Tibial nerve (tissue), 3 donors: ENCODE measurements at regions not wholly inside any gene's neighbourhood (a gene's known extent, or its start where the extent isn't known, plus 50 kb on each side); places are given as distances from the start of the nearest gene placed in this dataset.

ENCODE experiments used
- POLR2A ChIP-seq, 2 donors: fragments of 450-650 bp; IDR thresholded peaks; one replicate each; pipeline ENCODE4 v1.6.1; 2017; ENCODE audit warnings: antibody characterized with exemption in 2 of 2, mild to moderate bottlenecking in 2 of 2, moderate library complexity in 2 of 2
- TF ChIP-seq, protein P1 (sequence below), 5 experiments: fragments of 200-600 bp in 3 of 5; fragments of 450-650 bp in 2 of 5; sonication (generic) in 3 of 5; IDR thresholded peaks; one replicate each; pipeline ENCODE4 v1.5.1; 2016 to 2019; ENCODE audit warnings: antibody characterized with exemption in 5 of 5, mild to moderate bottlenecking in 3 of 5, moderate library complexity in 2 of 5

DNA sequence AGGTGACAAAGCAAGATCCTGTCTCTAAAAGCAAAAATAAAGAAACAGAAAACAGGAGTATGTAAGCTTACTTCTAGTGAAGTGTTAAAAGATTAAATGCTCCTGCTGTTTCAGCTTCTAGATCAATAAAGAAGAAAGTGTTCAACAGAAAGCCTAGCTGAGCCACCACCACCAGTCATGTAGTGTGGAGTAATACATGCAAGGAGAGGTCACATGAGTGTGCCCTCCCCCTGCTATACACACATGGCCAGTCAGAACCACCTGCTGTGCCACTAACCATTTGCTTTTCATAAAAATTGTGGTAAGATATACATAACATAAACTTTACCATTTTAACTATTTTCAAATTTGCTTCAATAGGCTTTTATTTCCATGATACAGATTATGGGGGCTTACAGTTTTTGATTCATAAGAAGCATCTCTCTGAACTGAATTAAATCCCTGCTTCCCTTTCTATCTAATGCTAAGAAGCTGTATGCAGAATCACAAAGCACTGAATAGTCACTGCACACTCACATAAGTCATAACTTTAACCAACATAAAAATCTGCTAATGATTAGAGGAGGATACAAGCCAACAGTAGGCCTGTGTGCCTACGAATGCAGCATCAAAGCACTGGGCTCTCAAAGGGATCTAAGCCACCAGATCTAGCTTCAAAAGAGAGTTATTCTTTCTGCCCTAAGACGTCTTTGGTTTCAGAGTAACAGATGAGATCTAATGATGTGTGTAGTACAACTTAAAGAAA, 515.5 kb downstream of the C12orf50 start:
- TF ChIP-seq, protein P1, sequence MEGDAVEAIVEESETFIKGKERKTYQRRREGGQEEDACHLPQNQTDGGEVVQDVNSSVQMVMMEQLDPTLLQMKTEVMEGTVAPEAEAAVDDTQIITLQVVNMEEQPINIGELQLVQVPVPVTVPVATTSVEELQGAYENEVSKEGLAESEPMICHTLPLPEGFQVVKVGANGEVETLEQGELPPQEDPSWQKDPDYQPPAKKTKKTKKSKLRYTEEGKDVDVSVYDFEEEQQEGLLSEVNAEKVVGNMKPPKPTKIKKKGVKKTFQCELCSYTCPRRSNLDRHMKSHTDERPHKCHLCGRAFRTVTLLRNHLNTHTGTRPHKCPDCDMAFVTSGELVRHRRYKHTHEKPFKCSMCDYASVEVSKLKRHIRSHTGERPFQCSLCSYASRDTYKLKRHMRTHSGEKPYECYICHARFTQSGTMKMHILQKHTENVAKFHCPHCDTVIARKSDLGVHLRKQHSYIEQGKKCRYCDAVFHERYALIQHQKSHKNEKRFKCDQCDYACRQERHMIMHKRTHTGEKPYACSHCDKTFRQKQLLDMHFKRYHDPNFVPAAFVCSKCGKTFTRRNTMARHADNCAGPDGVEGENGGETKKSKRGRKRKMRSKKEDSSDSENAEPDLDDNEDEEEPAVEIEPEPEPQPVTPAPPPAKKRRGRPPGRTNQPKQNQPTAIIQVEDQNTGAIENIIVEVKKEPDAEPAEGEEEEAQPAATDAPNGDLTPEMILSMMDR (IDR thresholded peaks at IDR 0.05): no peak
- TF ChIP-seq POLR2A (IDR thresholded peaks at IDR 0.05): no peak
